GM12891 (cell line): ENCODE measurements at regions not wholly inside any gene's neighbourhood (a gene's known extent, or its start where the extent isn't known, plus 50 kb on each side); places are given as distances from the start of the nearest gene placed in this dataset.
"Not testable (repeated sequence)": the region's sequence is repeated elsewhere in the genome, so short reads cannot be mapped to it uniquely, and the experiment has no call there.

Source experiments
- DNase-seq: peaks from one replicate; pipeline ENCODE4 v3.0.0; 2011; ENCODE audit warnings: low spot score; ENCODE audit not compliant: insufficient read length
- FAIRE-seq: peaks from 2 replicates; lab custom pipeline; 2011; peaks lifted over from hg19 to GRCh38; lab: Jason Lieb, UNC
- PAX5 ChIP-seq: IDR thresholded peaks from 2 replicates; pipeline ENCODE4 v1.6.1; 2011; ENCODE audit warnings: low read length, moderate library complexity, mild to moderate bottlenecking; ENCODE audit not compliant: insufficient read depth, severe bottlenecking
- POLR2A ChIP-seq: IDR thresholded peaks from 2 replicates; pipeline ENCODE4 v1.6.1; 2011; ENCODE audit warnings: low read depth, low read length, control low read depth
- POLR2AphosphoS5 ChIP-seq: IDR thresholded peaks from 2 replicates; pipeline ENCODE4 v1.6.1; 2011; ENCODE audit warnings: low read depth, low read length, control low read depth
- POU2F2 ChIP-seq: IDR thresholded peaks from 2 replicates; pipeline ENCODE4 v1.6.1; 2011; ENCODE audit warnings: low read depth, mild to moderate bottlenecking, control low read depth, low read length, moderate library complexity
- SPI1 ChIP-seq: IDR thresholded peaks from 2 replicates; pipeline ENCODE4 v1.6.1; 2011; ENCODE audit warnings: low read depth, low read length, control low read depth
- TAF1 ChIP-seq: IDR thresholded peaks from 2 replicates; pipeline ENCODE4 v1.6.1; 2011; ENCODE audit warnings: low read depth, low read length, control low read depth

- no peak for FAIRE-seq
- no peak for DNase-seq
- TF ChIP-seq SPI1 = no peak
- no peak for TF ChIP-seq POLR2AphosphoS5
- no peak for TF ChIP-seq POLR2A
- no peak for TF ChIP-seq PAX5
- TF ChIP-seq POU2F2 = no peak
Measured at GRCh38 chr13:33544308-33544707, 258.8 kb upstream of the STARD13 start.

- no peak for TF ChIP-seq POU2F2
- no peak for TF ChIP-seq SPI1
- TF ChIP-seq POLR2AphosphoS5 = no peak
- no peak for TF ChIP-seq PAX5
- no peak for TF ChIP-seq TAF1
- TF ChIP-seq POLR2A = no peak
- FAIRE-seq (no peak), DNase-seq (no peak)
Measured at GRCh38 chr13:33545492-33545891, 259.9 kb upstream of the STARD13 start.

DNA sequence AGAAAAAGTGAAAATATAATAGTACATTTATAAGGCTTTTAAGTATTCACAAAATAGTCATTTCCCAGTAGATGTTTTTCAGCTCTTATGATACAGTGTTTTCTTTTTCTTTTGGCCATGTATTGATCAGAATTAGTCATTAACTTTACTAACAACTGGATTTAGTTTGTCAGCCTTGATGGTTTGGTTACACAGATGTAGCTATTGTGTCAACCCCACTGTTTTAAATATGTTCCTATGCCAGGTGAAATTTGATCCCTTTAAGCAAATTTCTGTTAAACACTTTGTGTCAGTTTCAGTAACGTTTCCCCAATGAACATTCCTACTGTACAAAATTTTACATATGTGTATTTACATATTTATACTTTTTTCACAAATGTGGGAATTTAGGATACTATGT, 261.5 kb upstream of the STARD13 start:
- DNase-seq (no peak), FAIRE-seq (no peak)
- TF ChIP-seq SPI1 = no peak
- no peak for TF ChIP-seq TAF1
- no peak for TF ChIP-seq POLR2AphosphoS5
- no peak for TF ChIP-seq POU2F2
- no peak for TF ChIP-seq POLR2A
- no peak for TF ChIP-seq PAX5

DNA sequence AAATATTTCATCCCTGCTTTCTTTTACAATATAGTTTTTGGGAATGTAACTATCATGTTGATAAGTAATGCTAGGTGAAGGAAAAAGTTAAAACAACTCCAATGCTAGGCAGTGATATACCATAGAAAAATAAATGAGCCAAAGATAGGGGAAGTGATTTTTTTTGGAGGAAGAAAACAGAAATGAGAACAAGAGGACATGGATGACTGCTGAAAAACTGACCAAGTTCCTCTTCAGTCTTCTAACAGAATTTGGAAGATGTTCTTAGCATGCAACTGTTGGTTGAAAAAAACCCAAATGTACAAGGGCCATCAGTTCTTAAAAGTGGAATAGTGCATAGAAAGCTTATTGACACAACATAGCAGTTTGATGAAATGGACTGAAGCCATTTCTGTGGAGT, 262.5 kb upstream of the STARD13 start:
- no peak for TF ChIP-seq TAF1
- TF ChIP-seq POLR2AphosphoS5 = no peak
- TF ChIP-seq SPI1 = peak; percentile 89
- no peak for FAIRE-seq
- no peak for DNase-seq

GRCh38 chr13:33550276-33550675, 264.7 kb upstream of the STARD13 start:
- peak; percentile 50 for FAIRE-seq
- no peak for DNase-seq
- TF ChIP-seq SPI1 (no peak), POU2F2 (no peak), POLR2A (no peak), TAF1 (no peak)

DNA sequence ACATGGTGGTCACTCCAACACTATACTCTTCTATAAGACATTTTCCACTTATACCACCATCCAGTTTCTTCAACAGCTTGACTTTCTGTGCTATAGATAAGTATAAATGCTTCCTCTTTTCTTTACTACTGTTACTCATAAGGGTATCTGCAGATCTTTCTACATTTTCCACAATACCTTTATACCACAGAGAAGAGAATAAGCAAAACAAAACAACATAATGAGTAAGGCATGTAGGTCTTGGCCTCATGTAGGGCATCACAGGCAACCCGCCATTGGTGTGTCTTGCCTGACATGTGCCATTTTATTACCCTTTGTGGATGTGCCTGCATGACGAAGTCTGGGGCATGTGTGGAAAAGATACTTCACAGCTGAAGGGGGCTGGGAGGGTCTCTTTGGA, 265.3 kb upstream of the STARD13 start:
- no peak for TF ChIP-seq SPI1
- TF ChIP-seq POLR2A = no peak
- TF ChIP-seq POU2F2 = no peak
- TF ChIP-seq PAX5 = no peak
- FAIRE-seq (peak; percentile 31), DNase-seq (no peak)

- TF ChIP-seq SPI1 (peak; percentile 32), PAX5 (no peak)
- DNase-seq = no peak
- peak; percentile 88 for FAIRE-seq
Measured at GRCh38 chr13:33554919-33555791, 262.8 kb upstream of the RFC3 start.

GRCh38 chr13:33556828-33557227, 261.1 kb upstream of the RFC3 start:
- TF ChIP-seq SPI1 (no peak), POLR2AphosphoS5 (no peak), TAF1 (no peak), POLR2A (no peak), POU2F2 (no peak), PAX5 (no peak)
- FAIRE-seq (no peak), DNase-seq (no peak)

GRCh38 chr13:33560726-33561125, 257.2 kb upstream of the RFC3 start:
- no peak for TF ChIP-seq SPI1
- no peak for TF ChIP-seq POU2F2
- no peak for TF ChIP-seq TAF1
- no peak for TF ChIP-seq POLR2A
- TF ChIP-seq PAX5 = no peak
- no peak for TF ChIP-seq POLR2AphosphoS5
- DNase-seq (no peak), FAIRE-seq (no peak)

DNA sequence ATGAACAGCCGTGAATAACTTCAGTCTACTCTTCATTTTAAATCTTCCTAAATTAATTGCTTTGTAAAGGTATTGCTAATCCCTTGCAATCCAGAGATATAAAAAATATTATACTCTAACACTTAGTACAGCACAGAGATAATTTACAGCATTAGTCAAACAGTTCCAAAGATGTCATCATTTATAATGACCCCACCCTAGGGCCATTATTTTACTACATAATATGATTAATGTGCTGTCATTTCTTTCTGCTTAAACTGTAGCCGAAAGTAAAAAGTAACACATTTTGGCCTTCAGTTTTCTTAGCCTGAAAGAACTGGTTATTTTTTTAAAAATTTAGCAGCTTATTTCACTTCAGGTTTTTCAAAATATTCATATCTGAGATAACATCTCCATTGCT, 256.3 kb upstream of the RFC3 start:
- TF ChIP-seq TAF1 (no peak), SPI1 (no peak), PAX5 (no peak), POLR2AphosphoS5 (no peak), POLR2A (no peak), POU2F2 (no peak)
- DNase-seq = no peak
- FAIRE-seq = no peak

DNA sequence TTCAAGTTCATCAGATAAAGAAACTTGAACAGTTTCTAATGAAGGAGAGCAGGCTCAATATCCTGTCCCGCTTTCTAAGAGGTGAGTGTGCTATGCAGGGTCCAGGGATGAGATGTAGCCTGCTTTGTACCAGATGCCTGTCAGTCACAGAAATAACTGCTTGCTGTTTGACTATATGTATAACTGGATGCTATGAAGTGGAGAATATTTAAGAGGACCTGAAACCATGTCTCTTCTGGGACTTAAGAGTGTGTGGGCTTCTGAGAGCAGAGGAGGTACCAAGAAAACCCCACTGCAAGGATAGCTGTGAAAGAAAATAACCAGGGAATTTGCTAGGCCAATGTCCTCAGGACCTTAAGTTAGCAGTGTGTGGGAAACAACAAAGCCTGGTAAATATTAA, 246.3 kb upstream of the RFC3 start:
- DNase-seq = no peak
- FAIRE-seq = peak; percentile 40
- TF ChIP-seq TAF1 (no peak), SPI1 (peak; percentile 85), POLR2A (no peak), POU2F2 (no peak), POLR2AphosphoS5 (no peak), PAX5 (no peak)

- not testable (repeated sequence) for DNase-seq, FAIRE-seq
Measured at GRCh38 chr13:33572322-33572721, 245.6 kb upstream of the RFC3 start.
